ENCODE measurements at regions not wholly inside any gene's neighbourhood (a gene's known extent, or its start where the extent isn't known, plus 50 kb on each side); places are given as distances from the start of the nearest gene placed in this dataset.

DNA sequence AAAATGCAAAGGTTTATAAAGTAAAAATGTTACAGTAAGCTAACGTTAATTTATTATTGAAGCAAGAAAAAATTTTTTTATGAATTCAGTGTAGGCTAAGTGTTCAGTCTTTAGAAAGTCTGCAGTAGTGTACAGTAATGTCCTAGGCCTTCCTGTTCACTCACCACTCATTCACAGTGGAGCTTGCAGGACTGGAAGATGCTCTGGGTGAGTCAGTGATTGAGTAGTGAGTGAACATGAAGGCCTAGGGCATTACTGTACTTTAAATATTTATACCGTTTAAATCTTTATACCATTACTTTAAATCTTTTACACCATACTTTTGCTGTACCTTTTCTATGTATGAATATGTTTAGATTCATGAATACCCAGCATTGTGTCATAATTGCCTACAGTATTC lies 120.3 kb upstream of the SLC38A4 start:
- Histone ChIP-seq H3K9me3 (no peaks in the 10 kb centered on the region), H3K4me1 (no peaks in the 10 kb centered on the region), H3K4me3 (no peak overlapping the region), H3K36me3 (no peaks in the 10 kb centered on the region), H3K27me3 (no peaks in the 10 kb centered on the region), H3K27ac (no peak overlapping the region)
- TF ChIP-seq, protein P1, sequence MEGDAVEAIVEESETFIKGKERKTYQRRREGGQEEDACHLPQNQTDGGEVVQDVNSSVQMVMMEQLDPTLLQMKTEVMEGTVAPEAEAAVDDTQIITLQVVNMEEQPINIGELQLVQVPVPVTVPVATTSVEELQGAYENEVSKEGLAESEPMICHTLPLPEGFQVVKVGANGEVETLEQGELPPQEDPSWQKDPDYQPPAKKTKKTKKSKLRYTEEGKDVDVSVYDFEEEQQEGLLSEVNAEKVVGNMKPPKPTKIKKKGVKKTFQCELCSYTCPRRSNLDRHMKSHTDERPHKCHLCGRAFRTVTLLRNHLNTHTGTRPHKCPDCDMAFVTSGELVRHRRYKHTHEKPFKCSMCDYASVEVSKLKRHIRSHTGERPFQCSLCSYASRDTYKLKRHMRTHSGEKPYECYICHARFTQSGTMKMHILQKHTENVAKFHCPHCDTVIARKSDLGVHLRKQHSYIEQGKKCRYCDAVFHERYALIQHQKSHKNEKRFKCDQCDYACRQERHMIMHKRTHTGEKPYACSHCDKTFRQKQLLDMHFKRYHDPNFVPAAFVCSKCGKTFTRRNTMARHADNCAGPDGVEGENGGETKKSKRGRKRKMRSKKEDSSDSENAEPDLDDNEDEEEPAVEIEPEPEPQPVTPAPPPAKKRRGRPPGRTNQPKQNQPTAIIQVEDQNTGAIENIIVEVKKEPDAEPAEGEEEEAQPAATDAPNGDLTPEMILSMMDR (IDR thresholded peaks at IDR 0.05): no peak
- intact Hi-C loops (cut with DNase I): no loop called here
- no peak for DNase-seq (ENCODE audit: low spot score in 2 of 2)

DNA sequence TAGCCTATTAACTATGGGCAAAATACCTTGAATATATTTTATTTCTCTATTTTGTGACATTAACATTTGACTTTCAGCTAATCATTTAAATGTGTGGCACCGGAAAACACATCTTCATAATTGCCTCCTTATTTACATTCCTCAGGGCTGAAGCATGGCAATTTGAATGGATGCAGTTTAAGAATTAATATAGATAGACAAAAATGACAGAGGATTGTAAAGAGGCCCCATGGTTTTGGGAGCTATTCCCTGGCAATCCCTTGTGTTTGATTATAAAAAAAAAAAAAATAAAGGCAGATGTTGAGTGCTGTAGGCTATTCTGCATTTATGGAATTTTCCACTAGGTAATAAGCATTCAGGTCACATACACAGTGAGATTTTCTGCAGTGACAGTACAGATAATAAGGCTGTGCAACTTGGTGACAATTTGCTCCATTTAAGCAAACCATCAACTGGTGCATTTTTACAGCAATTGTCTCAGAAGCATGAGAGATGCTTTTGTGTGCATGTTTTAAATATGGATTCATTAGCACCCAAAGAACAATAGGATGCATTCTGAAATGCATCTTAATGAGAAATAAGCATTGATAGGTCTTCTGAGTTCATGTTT lies 123.2 kb upstream of the SLC38A4 start:
- Histone ChIP-seq H3K36me3 (no peaks in the 10 kb centered on the region), H3K4me3 (no peak overlapping the region), H3K4me1 (no peaks in the 10 kb centered on the region), H3K27ac (no peak overlapping the region), H3K9me3 (no peaks in the 10 kb centered on the region), H3K27me3 (no peaks in the 10 kb centered on the region)
- TF ChIP-seq, protein P1 (IDR thresholded peaks at IDR 0.05): no peak
- intact Hi-C loops (cut with DNase I): no loop called here
- DNase-seq (ENCODE audit: low spot score in 2 of 2): no peak

DNA sequence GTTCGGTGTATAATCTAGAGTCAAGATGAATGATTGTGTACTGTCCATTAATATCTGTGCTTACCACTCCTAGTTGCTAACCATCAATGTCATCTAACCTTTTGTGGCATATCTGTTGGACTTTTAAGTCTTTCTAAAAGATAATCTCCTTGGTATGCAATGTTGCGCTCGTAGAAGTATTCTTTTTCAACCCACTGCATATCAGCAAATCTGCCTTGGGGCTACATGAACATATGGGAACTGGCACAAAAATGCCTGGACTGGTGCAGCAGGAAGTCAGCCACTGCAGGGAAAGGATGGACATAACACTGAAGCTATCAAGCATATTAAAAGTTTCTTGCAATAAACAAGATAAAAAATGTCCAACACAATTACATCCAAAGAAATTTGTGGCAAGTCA lies 124.3 kb upstream of the SLC38A4 start:
- Histone ChIP-seq H3K9me3 (no peaks in the 10 kb centered on the region), H3K27me3 (no peaks in the 10 kb centered on the region), H3K36me3 (no peaks in the 10 kb centered on the region), H3K4me1 (no peaks in the 10 kb centered on the region), H3K27ac (no peak overlapping the region), H3K4me3 (no peak overlapping the region)
- TF ChIP-seq, protein P1 (IDR thresholded peaks at IDR 0.05): no peak
- no peak for DNase-seq (ENCODE audit: low spot score in 2 of 2)
- intact Hi-C loops (cut with DNase I): no loop called here

DNA sequence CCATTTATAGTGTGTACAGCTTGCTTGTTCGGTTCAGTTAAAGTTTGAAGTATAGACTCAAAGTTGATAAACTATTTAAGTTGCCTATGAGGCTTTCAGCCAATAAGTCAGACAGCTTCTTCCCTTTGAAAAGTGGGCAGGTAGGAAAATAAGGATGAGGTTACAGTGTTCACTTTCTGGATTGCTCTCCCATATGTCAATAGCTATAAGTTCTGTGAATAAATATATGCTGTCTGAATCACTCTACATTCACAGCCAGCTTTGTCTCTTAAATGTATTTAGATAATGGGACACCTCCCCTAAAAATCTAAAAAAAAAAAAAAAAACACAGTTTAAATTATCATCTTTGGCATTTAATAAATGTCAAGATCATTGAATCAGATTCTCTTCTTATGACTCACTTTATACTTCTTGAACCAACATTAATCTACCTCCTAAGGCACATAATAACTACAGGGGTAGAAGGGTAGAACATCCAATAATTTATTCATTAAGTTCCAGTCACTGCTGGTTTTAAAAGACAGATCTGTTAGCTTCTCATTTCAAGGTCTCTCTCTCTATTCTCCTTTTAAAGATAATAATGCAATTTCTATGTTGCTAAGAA lies 126.4 kb upstream of the PCED1B start:
- Histone ChIP-seq H3K4me3 (no peak overlapping the region), H3K9me3 (no peaks in the 10 kb centered on the region), H3K36me3 (no peaks in the 10 kb centered on the region), H3K27me3 (no peaks in the 10 kb centered on the region), H3K27ac (no peak overlapping the region), H3K4me1 (no peaks in the 10 kb centered on the region)
- TF ChIP-seq, protein P1 (IDR thresholded peaks at IDR 0.05): no peak
- intact Hi-C loops (cut with DNase I): no loop called here
- no peak for DNase-seq (ENCODE audit: low spot score in 2 of 2)

DNA sequence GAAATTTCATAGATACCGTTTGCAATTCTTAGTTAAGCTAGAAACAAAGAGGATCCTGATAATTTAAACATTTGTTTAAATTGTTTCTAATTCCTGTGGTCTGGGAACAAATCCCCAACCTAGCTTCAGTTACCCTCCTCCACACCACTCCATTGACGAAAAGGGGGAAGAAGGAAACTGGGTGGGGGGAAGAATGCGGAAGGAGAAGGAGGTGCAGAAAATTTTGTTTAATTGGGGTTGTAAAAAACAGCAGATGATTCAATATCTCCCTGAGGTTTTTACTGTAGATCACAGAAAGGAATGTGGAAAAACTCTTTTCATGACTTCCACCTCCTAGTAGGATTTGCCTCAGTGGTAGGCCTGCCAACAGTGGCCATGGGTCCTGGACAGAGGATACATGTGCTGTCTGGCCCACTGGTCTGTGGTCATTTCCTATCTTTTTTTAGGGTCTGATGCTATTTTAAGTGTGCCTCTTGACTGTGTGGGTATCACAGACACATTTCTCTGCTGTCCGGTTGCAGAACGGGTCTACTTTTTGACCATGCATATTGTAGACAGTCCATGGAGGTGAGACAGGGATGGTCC lies 122.9 kb upstream of the PCED1B start:
- TF ChIP-seq, protein P1 (IDR thresholded peaks at IDR 0.05): no peak
- no peaks in the 10 kb centered on the region for H3K36me3 ChIP-seq
- H3K27ac ChIP-seq: no peak overlapping the region
- H3K4me3 ChIP-seq: no peak overlapping the region
- H3K9me3 ChIP-seq: no peaks in the 10 kb centered on the region
- DNase-seq (ENCODE audit: low spot score in 2 of 2): no peak
- H3K4me1 ChIP-seq: no peaks in the 10 kb centered on the region
- intact Hi-C loops (cut with DNase I): no loop called here
- H3K27me3 ChIP-seq: no peaks in the 10 kb centered on the region

Data from ascending aorta (tissue), 2 donors.